ENCODE measurements at regions not wholly inside any gene's neighbourhood (a gene's known extent, or its start where the extent isn't known, plus 50 kb on each side); places are given as distances from the start of the nearest gene placed in this dataset.

- DNase-seq: no peak
Measured at GRCh38 chr4:96713271-96713850, 873.5 kb downstream of the PDHA2 start.

GRCh38 chr4:96729641-96730040, 889.7 kb downstream of the PDHA2 start:
- DNase-seq: no peak

- no peak for DNase-seq
Measured at GRCh38 chr4:96730432-96730831, 890.5 kb downstream of the PDHA2 start.

GRCh38 chr4:96736352-96736889, 896.5 kb downstream of the PDHA2 start:
- no peak for DNase-seq

- no peak for DNase-seq
Measured at GRCh38 chr4:96739101-96739500, 899.2 kb downstream of the PDHA2 start.

- DNase-seq: no peak
Measured at GRCh38 chr4:96742332-96743014, 902.6 kb downstream of the PDHA2 start.

- no peak for DNase-seq
Measured at GRCh38 chr4:96744676-96745075, 904.8 kb downstream of the PDHA2 start.

- no peak for DNase-seq
Measured at GRCh38 chr4:96753216-96753615, 913.3 kb downstream of the PDHA2 start.

- DNase-seq: no peak
Measured at GRCh38 chr4:96755569-96756484, 915.9 kb downstream of the PDHA2 start.

- no peak for DNase-seq
Measured at GRCh38 chr4:96756584-96756983, 916.7 kb downstream of the PDHA2 start.

- DNase-seq: no peak
Measured at GRCh38 chr4:96763546-96763945, 923.7 kb downstream of the PDHA2 start.

- no peak for DNase-seq
Measured at GRCh38 chr4:96766359-96766758, 926.5 kb downstream of the PDHA2 start.

- no peak for DNase-seq
Measured at GRCh38 chr4:96767815-96768480, 928.1 kb downstream of the PDHA2 start.

GRCh38 chr4:96775501-96775900, 935.6 kb downstream of the PDHA2 start:
- no peak for DNase-seq

- no peak for DNase-seq
Measured at GRCh38 chr4:96776920-96777527, 937.1 kb downstream of the PDHA2 start.

- DNase-seq: no peak
Measured at GRCh38 chr4:96784336-96784735, 944.4 kb downstream of the PDHA2 start.

- DNase-seq: no peak
Measured at GRCh38 chr4:96786306-96786705, 946.4 kb downstream of the PDHA2 start.

- no peak for DNase-seq
Measured at GRCh38 chr4:96787766-96788165, 947.9 kb downstream of the PDHA2 start.

- DNase-seq: no peak
Measured at GRCh38 chr4:96809563-96809962, 969.7 kb downstream of the PDHA2 start.

- no peak for DNase-seq
Measured at GRCh38 chr4:96827086-96827485, 987.2 kb downstream of the PDHA2 start.

GRCh38 chr4:96833831-96834230, 993.9 kb downstream of the PDHA2 start:
- DNase-seq: no peak

- no peak for DNase-seq
Measured at GRCh38 chr4:96835991-96836390, 996.1 kb downstream of the PDHA2 start.

- no peak for DNase-seq
Measured at GRCh38 chr4:96839441-96839840, 999.5 kb downstream of the PDHA2 start.

Measured in COR-L47 (cell line).